Mesendoderm (in vitro differentiated cells): ENCODE measurements at regions not wholly inside any gene's neighbourhood (a gene's known extent, or its start where the extent isn't known, plus 50 kb on each side); places are given as distances from the start of the nearest gene placed in this dataset.

Source experiments
- DNase-seq: peaks from one replicate; pipeline ENCODE4 v3.0.0; 2013
- H2AK5ac ChIP-seq: 2 replicates; pipeline ENCODE4 v1.6.1; 2013; ENCODE audit warnings: low read length, inconsistent platforms
- H2BK120ac ChIP-seq: 2 replicates; pipeline ENCODE4 v1.6.1; 2013; ENCODE audit warnings: low read depth, mild to moderate bottlenecking, low read length, moderate library complexity, mixed read lengths
- H2BK15ac ChIP-seq: replicated peaks from 2 replicates; pipeline ENCODE4 v1.6.1; 2013; ENCODE audit warnings: low read depth, mild to moderate bottlenecking, moderate library complexity
- H2BK5ac ChIP-seq: 2 replicates; pipeline ENCODE4 v1.6.1; 2013; ENCODE audit warnings: low read length, inconsistent platforms
- H3K18ac ChIP-seq: 2 replicates; pipeline ENCODE4 v1.6.1; 2013; ENCODE audit warnings: mild to moderate bottlenecking, low read length, mixed read lengths
- H3K23ac ChIP-seq: one replicate; pipeline ENCODE4 v1.6.1; 2013; ENCODE audit warnings: low read length
- H3K27ac ChIP-seq: 2 replicates; pipeline ENCODE4 v1.5.1; 2013; ENCODE audit warnings: low read depth, mild to moderate bottlenecking, inconsistent platforms, low read length, moderate library complexity
- H3K27me3 ChIP-seq: 2 replicates; pipeline ENCODE4 v1.6.1; 2013; ENCODE audit warnings: low read length, control low read depth, mild to moderate bottlenecking, inconsistent platforms; ENCODE audit not compliant: insufficient read depth, poor library complexity
- H3K36me3 ChIP-seq: 2 replicates; pipeline ENCODE4 v1.6.1; 2013; ENCODE audit warnings: low read length, inconsistent platforms; ENCODE audit not compliant: control insufficient read depth, insufficient read depth
- H3K4ac ChIP-seq: one replicate; pipeline ENCODE4 v1.6.1; 2013; ENCODE audit warnings: low read depth, mild to moderate bottlenecking, low read length, moderate library complexity
- H3K4me1 ChIP-seq: 2 replicates; pipeline ENCODE4 v1.6.1; 2013; ENCODE audit warnings: low read depth, low read length, inconsistent platforms; ENCODE audit not compliant: control insufficient read depth
- H3K4me2 ChIP-seq: 2 replicates; pipeline ENCODE4 v1.6.1; 2013; ENCODE audit warnings: low read length
- H3K4me3 ChIP-seq: 2 replicates; pipeline ENCODE4 v1.5.1; 2013; ENCODE audit warnings: mild to moderate bottlenecking, low read length
- H3K56ac ChIP-seq: one replicate; pipeline ENCODE4 v1.6.1; 2013; ENCODE audit warnings: low read length
- H3K79me1 ChIP-seq: 2 replicates; pipeline ENCODE4 v1.6.1; 2013; ENCODE audit warnings: low read length, inconsistent platforms
- H3K79me2 ChIP-seq: 2 replicates; pipeline ENCODE4 v1.6.1; 2013; ENCODE audit warnings: mild to moderate bottlenecking, low read length; ENCODE audit not compliant: control insufficient read depth, insufficient read depth
- H3K9ac ChIP-seq: 2 replicates; pipeline ENCODE4 v1.6.1; 2013; ENCODE audit warnings: low read length, inconsistent platforms
- H4K5ac ChIP-seq: one replicate; pipeline ENCODE4 v1.6.1; 2013; ENCODE audit warnings: low read length
- H4K8ac ChIP-seq: one replicate; pipeline ENCODE4 v1.6.1; 2013; ENCODE audit warnings: low read depth, mild to moderate bottlenecking, control low read depth, low read length, moderate library complexity
- WGBS: extraction: QIAGEN DNeasy Blood & Tissue Kit; methylation state at CpG from one replicate; pipeline ENCODE4 v1.1.7; 2013; ENCODE audit warnings: low lambda C conversion rate, missing lambda C conversion rate; ENCODE audit not compliant: insufficient coverage; ENCODE audit errors: extremely low coverage; 5-methylcytosine and 5-hydroxymethylcytosine counted together

DNA sequence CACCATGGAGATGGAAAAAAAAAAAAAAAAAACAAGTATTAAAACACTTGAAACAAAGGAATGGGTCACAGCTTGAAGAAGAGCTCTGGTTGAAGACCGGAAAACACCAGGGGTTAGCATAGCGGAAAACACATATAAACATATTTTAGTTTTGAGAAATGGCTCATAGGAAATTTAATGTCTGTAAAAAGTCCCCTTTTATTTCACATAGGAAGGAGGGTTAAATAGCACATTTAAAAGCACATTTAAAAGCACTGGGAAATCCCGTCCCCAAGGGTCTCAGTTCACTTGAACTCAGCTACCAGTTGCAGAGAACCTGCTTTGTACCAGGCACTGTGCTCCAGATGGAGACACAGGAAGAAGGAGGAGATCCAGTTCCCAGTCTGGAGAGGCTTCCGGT is 65.5 kb downstream of the KCNE4 start:
- Histone ChIP-seq H4K8ac (no peak overlapping the region), H3K4me2 (no peak overlapping the region), H3K18ac (no peak overlapping the region), H4K5ac (no peak overlapping the region), H2AK5ac (no peak overlapping the region), H3K79me2 (no peaks in the 10 kb centered on the region), H2BK15ac (no peak overlapping the region), H3K4ac (no peak overlapping the region), H3K56ac (no peak overlapping the region), H3K23ac (no peak overlapping the region), H2BK120ac (no peak overlapping the region), H3K4me3 (no peak overlapping the region), H3K4me1 (no peaks in the 10 kb centered on the region), H3K9ac (no peak overlapping the region), H3K27me3 (no peaks in the 10 kb centered on the region), H3K79me1 (no peaks in the 10 kb centered on the region), H3K27ac (no peak overlapping the region), H3K36me3 (no peaks in the 10 kb centered on the region), H2BK5ac (no peak overlapping the region)
- no peak for DNase-seq
- no CpG with 5 or more reads among the region's 4 CpGs for WGBS

GRCh38 chr2:223121283-223121682 is 69.3 kb downstream of the KCNE4 start:
- Histone ChIP-seq H3K79me1 (no peaks in the 10 kb centered on the region), H3K4me2 (no peak overlapping the region), H4K8ac (no peak overlapping the region), H2BK120ac (no peak overlapping the region), H3K23ac (no peak overlapping the region), H3K79me2 (no peaks in the 10 kb centered on the region), H3K9ac (no peak overlapping the region), H3K4ac (no peak overlapping the region), H2BK5ac (no peak overlapping the region), H3K56ac (no peak overlapping the region), H3K27me3 (no peaks in the 10 kb centered on the region), H2BK15ac (no peak overlapping the region), H3K4me1 (no peaks in the 10 kb centered on the region), H3K27ac (no peak overlapping the region), H3K36me3 (no peaks in the 10 kb centered on the region), H3K18ac (no peak overlapping the region), H4K5ac (no peak overlapping the region), H3K4me3 (no peak overlapping the region), H2AK5ac (no peak overlapping the region)
- DNase-seq = no peak
- no CpG with 5 or more reads among the region's 1 CpG for WGBS

DNA sequence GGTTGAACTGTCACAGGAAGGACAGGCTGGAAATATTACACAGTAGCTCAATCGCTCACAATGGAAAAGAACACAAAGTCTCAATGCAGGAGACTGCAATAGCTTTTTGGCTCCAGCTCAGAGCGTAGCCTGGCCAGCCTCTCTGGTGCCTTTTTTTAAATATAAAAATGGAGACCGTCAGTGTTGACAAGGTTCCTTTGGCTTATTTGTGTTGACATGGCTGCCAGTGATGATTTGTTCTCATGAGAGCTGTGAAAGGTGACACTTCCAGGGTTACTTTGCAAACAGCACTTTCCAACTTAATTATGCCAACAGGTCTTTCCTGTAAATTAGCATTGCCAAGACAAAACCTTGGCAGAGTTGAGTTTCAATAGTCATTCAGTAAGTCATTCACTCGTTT is 70.8 kb downstream of the KCNE4 start:
- Histone ChIP-seq H3K4me2 (no peak overlapping the region), H3K9ac (no peak overlapping the region), H3K4me3 (no peak overlapping the region), H3K23ac (no peak overlapping the region), H4K5ac (no peak overlapping the region), H3K27ac (no peak overlapping the region), H3K4ac (no peak overlapping the region), H3K79me2 (no peaks in the 10 kb centered on the region), H3K27me3 (no peaks in the 10 kb centered on the region), H2BK5ac (no peak overlapping the region), H2BK15ac (no peak overlapping the region), H3K79me1 (no peaks in the 10 kb centered on the region), H3K56ac (no peak overlapping the region), H4K8ac (no peak overlapping the region), H3K36me3 (no peaks in the 10 kb centered on the region), H2BK120ac (no peak overlapping the region), H2AK5ac (no peak overlapping the region), H3K4me1 (no peaks in the 10 kb centered on the region), H3K18ac (no peak overlapping the region)
- no CpG with 5 or more reads among the region's 4 CpGs for WGBS
- DNase-seq = no peak

DNA sequence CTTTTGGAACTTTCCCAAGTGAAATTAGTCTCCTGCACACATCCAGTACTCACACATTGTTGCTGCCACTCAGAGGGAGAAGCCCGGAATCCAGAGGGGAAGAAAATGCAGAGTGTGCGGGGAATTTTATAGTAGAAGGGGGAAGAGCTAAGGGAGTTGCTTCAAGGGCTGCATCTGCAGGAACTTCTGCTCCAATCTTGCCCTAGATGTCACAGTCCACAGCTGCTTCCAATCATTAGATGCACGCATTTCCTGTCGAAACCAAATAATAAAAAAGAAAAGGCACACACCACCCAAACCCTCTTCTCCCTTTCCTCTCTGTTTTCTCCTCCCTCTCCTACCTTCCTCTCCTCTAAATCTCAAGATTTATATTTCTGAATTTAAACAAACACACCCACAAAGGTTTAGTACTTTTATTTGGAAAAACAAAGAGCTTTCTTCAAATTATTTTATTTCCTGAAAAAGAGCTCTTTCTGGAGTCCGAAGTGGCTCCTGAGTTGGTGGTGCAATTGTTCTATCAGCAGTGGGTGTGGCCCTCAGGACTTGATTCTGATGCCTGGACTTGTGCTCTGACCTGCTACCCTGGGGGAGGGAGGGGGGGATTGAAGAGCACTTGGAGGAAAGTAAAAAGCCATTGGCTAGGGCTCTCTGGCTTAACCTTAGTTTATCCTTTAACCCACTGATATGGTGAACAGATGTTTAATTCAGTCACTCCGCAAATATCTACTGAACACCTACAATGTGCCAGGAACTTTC is 72.0 kb downstream of the KCNE4 start:
- Histone ChIP-seq H3K9ac (no peak overlapping the region), H3K4me1 (no peaks in the 10 kb centered on the region), H3K36me3 (no peaks in the 10 kb centered on the region), H4K8ac (no peak overlapping the region), H4K5ac (no peak overlapping the region), H3K4me2 (no peak overlapping the region), H3K18ac (no peak overlapping the region), H2BK120ac (no peak overlapping the region), H3K56ac (no peak overlapping the region), H2BK5ac (no peak overlapping the region), H3K79me2 (no peaks in the 10 kb centered on the region), H3K27ac (no peak overlapping the region), H3K27me3 (no peaks in the 10 kb centered on the region), H3K4me3 (no peak overlapping the region), H3K23ac (no peak overlapping the region), H3K4ac (no peak overlapping the region), H2BK15ac (no peak overlapping the region), H3K79me1 (no peaks in the 10 kb centered on the region), H2AK5ac (no peak overlapping the region)
- WGBS = no CpG with 5 or more reads among the region's 6 CpGs
- DNase-seq = no peak

DNA sequence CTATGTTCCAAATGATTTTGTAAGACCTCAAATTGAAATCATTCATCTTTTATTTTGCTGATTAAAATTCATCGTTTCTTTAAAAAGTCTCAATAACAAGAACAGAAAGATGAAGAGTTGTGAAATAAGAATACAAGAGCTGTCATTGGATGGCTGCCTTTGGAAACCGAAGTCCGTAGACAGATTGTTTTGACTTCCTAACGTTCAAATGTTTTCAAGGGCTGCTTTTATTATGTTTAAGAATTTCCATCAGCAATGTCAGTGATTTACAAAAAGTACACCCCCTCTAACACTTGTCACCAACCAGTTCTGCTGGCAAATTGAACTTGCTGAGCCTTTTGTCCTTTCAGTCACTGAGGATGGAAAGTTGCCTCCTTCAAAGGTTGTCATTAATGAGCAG is 89.6 kb downstream of the KCNE4 start:
- Histone ChIP-seq H3K27ac (no peak overlapping the region), H3K36me3 (no peaks in the 10 kb centered on the region), H3K79me2 (no peaks in the 10 kb centered on the region), H3K4ac (no peak overlapping the region), H4K5ac (no peak overlapping the region), H3K18ac (no peak overlapping the region), H3K4me3 (no peak overlapping the region), H2AK5ac (no peak overlapping the region), H2BK120ac (no peak overlapping the region), H3K4me2 (no peak overlapping the region), H3K23ac (no peak overlapping the region), H3K56ac (no peak overlapping the region), H3K9ac (no peak overlapping the region), H3K4me1 (no peaks in the 10 kb centered on the region), H2BK5ac (no peak overlapping the region), H3K79me1 (no peaks in the 10 kb centered on the region), H4K8ac (no peak overlapping the region), H3K27me3 (no peaks in the 10 kb centered on the region), H2BK15ac (no peak overlapping the region)
- no peak for DNase-seq
- WGBS = no CpG with 5 or more reads among the region's 4 CpGs

DNA sequence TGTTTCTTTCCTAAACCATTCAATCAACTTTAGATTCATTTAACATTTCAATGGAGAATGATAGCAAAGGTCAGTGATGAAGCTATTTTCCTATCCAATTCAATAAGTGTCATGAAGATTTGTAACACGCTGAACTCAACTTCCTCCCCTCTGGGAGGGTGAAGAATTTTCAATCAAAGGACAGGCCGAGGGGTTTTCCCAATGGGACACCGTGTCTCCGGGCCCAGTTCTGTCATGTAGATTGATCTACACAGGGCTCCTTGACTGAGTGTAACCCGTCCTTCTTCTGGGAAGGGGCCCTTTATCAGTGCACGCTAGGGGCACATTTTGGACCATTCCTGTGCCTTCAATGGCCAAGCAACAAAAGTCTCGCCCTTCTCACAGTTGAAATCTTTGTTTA is 90.1 kb downstream of the KCNE4 start:
- no peak overlapping the region for H3K18ac ChIP-seq
- no peak overlapping the region for H3K23ac ChIP-seq
- H3K79me2 ChIP-seq = no peaks in the 10 kb centered on the region
- H2BK120ac ChIP-seq = no peak overlapping the region
- H3K79me1 ChIP-seq = no peaks in the 10 kb centered on the region
- no peak overlapping the region for H3K9ac ChIP-seq
- H3K36me3 ChIP-seq = no peaks in the 10 kb centered on the region
- H4K8ac ChIP-seq = no peak overlapping the region
- no peaks in the 10 kb centered on the region for H3K27me3 ChIP-seq
- no peaks in the 10 kb centered on the region for H3K4me1 ChIP-seq
- no peak overlapping the region for H3K4me2 ChIP-seq
- H3K4ac ChIP-seq = no peak overlapping the region
- H2BK15ac ChIP-seq = no peak overlapping the region
- no peak for DNase-seq
- no peak overlapping the region for H4K5ac ChIP-seq
- no peak overlapping the region for H3K27ac ChIP-seq
- no CpG with 5 or more reads among the region's 7 CpGs for WGBS
- H2BK5ac ChIP-seq = no peak overlapping the region
- no peak overlapping the region for H3K56ac ChIP-seq
- H2AK5ac ChIP-seq = no peak overlapping the region
- no peak overlapping the region for H3K4me3 ChIP-seq
